HEK293 (cell line): ENCODE measurements at regions not wholly inside any gene's neighbourhood (a gene's known extent, or its start where the extent isn't known, plus 50 kb on each side); places are given as distances from the start of the nearest gene placed in this dataset.

Experiments
- CTCF ChIA-PET: fragments of 350-600 bp; formaldehyde crosslinking; extraction: SDS; loops from one replicate; lab custom pipeline; 2021; ENCODE audit warnings: antibody characterized with exemption; lab: Yijun Ruan, JAX
- POLR2A ChIA-PET: fragments of 300-600 bp; formaldehyde crosslinking; extraction: SDS; loops from one replicate; lab custom pipeline; 2020; ENCODE audit warnings: antibody characterized with exemption, inconsistent platforms; lab: Yijun Ruan, JAX
- H3K27ac ChIP-seq: fragments of 200-500 bp; sonication (Bioruptor generic); 2 replicates; pipeline ENCODE4 v1.5.1; 2014; ENCODE audit warnings: low read depth, low read length, control low read depth, inconsistent platforms; ENCODE audit errors: extremely low read depth
- H3K36me3 ChIP-seq, 2 experiments: fragments of 200-500 bp in 1 of 2; sonication (Bioruptor generic) in 1 of 2; 1 replicate in 1 of 2; 2 replicates in 1 of 2; pipeline ENCODE4 v1.5.1; 2014 to 2017; ENCODE audit warnings: inconsistent platforms in 2 of 2, low read length in 2 of 2; ENCODE audit not compliant: control insufficient read depth in 2 of 2, insufficient read depth in 1 of 2
- H3K4me1 ChIP-seq: fragments of 200-500 bp; sonication (Bioruptor generic); 2 replicates; pipeline ENCODE4 v1.5.1; 2014; ENCODE audit warnings: mild to moderate bottlenecking, low read length, inconsistent platforms; ENCODE audit not compliant: control insufficient read depth, insufficient read depth
- H3K4me3 ChIP-seq: 2 replicates; pipeline ENCODE4 v1.5.1; 2011; ENCODE audit warnings: low read depth, mild to moderate bottlenecking, control low read depth, low read length, moderate library complexity
- H3K9me3 ChIP-seq: fragments of 200-500 bp; sonication (Bioruptor generic); 2 replicates; pipeline ENCODE4 v1.5.1; 2014; ENCODE audit warnings: low read depth, low read length, inconsistent platforms; ENCODE audit not compliant: control insufficient read depth, insufficient read depth
- BCL6B ChIP-seq: fragments of 450-650 bp; formaldehyde crosslinking; IDR thresholded peaks from 2 replicates; pipeline ENCODE4 v1.5.1; 2017; ENCODE audit warnings: missing biosample characterization, missing genetic modification characterization
- FEZF1 ChIP-seq: fragments of 450-650 bp; formaldehyde crosslinking; IDR thresholded peaks from 2 replicates; pipeline ENCODE4 v1.5.1; 2016; ENCODE audit warnings: missing biosample characterization, missing genetic modification characterization
- KLF10 ChIP-seq: fragments of 450-650 bp; IDR thresholded peaks from 2 replicates; pipeline ENCODE4 v1.5.1; 2018; ENCODE audit warnings: missing biosample characterization, mild to moderate bottlenecking, missing genetic modification characterization
- PRDM1 ChIP-seq: fragments of 450-650 bp; formaldehyde crosslinking; IDR thresholded peaks from 2 replicates; pipeline ENCODE4; 2016; ENCODE audit warnings: missing biosample characterization, missing genetic modification characterization
- ZBTB48 ChIP-seq: fragments of 450-650 bp; formaldehyde crosslinking; IDR thresholded peaks from 2 replicates; pipeline ENCODE4 v1.5.1; 2016; ENCODE audit warnings: missing biosample characterization, missing genetic modification characterization
- ZEB2 ChIP-seq: fragments of 450-650 bp; formaldehyde crosslinking; IDR thresholded peaks from 2 replicates; pipeline ENCODE4 v1.5.1; 2016; ENCODE audit warnings: missing biosample characterization, missing genetic modification characterization
- ZFHX2 ChIP-seq: fragments of 450-650 bp; formaldehyde crosslinking; conservative IDR thresholded peaks from 2 replicates; pipeline ENCODE4 v1.5.1; 2016; ENCODE audit warnings: missing biosample characterization, missing genetic modification characterization
- ZNF132 ChIP-seq: fragments of 450-650 bp; formaldehyde crosslinking; IDR thresholded peaks from 2 replicates; pipeline ENCODE4 v1.5.1; 2017; ENCODE audit warnings: missing biosample characterization, missing genetic modification characterization, borderline replicate concordance
- ZNF155 ChIP-seq: fragments of 450-650 bp; formaldehyde crosslinking; IDR thresholded peaks from 2 replicates; pipeline ENCODE4 v1.5.1; 2016; ENCODE audit warnings: missing biosample characterization, missing genetic modification characterization
- ZNF175 ChIP-seq: fragments of 450-650 bp; formaldehyde crosslinking; IDR thresholded peaks from 2 replicates; pipeline ENCODE4 v1.5.1; 2016; ENCODE audit warnings: missing biosample characterization, missing genetic modification characterization
- ZNF324 ChIP-seq: fragments of 450-650 bp; formaldehyde crosslinking; IDR thresholded peaks from 2 replicates; pipeline ENCODE4 v1.5.1; 2016; ENCODE audit warnings: missing biosample characterization, missing genetic modification characterization
- ZNF426 ChIP-seq: fragments of 450-650 bp; formaldehyde crosslinking; IDR thresholded peaks from 2 replicates; pipeline ENCODE4 v1.5.1; 2017; ENCODE audit warnings: missing biosample characterization, missing genetic modification characterization, mild to moderate bottlenecking, inconsistent platforms, moderate library complexity
- ZNF585B ChIP-seq: fragments of 450-650 bp; formaldehyde crosslinking; IDR thresholded peaks from 2 replicates; pipeline ENCODE4 v1.5.1; 2016; ENCODE audit warnings: missing biosample characterization, missing genetic modification characterization
- ZNF600 ChIP-seq: fragments of 450-650 bp; formaldehyde crosslinking; IDR thresholded peaks from 2 replicates; pipeline ENCODE4 v1.5.1; 2016; ENCODE audit warnings: missing biosample characterization, missing genetic modification characterization
- ZNF623 ChIP-seq: fragments of 450-650 bp; formaldehyde crosslinking; IDR thresholded peaks from 2 replicates; pipeline ENCODE4 v1.5.1; 2016; ENCODE audit warnings: missing biosample characterization, missing genetic modification characterization
- TF ChIP-seq, protein P1 (sequence below): fragments of 450-650 bp; formaldehyde crosslinking; IDR thresholded peaks from 2 replicates; pipeline ENCODE4 v1.5.1; 2016; ENCODE audit warnings: missing biosample characterization, missing genetic modification characterization, borderline replicate concordance
- TF ChIP-seq, protein P2 (sequence below): fragments of 450-650 bp; formaldehyde crosslinking; IDR thresholded peaks from 2 replicates; pipeline ENCODE4 v1.5.1; 2016; ENCODE audit warnings: missing biosample characterization, missing genetic modification characterization, low read depth
- TF ChIP-seq, protein P3 (sequence below): fragments of 450-650 bp; formaldehyde crosslinking; IDR thresholded peaks from 2 replicates; pipeline ENCODE4 v1.5.1; 2016; ENCODE audit warnings: missing biosample characterization, missing genetic modification characterization
- TF ChIP-seq, protein P4 (sequence below): fragments of 450-650 bp; formaldehyde crosslinking; IDR thresholded peaks from 2 replicates; pipeline ENCODE4 v1.5.1; 2016; ENCODE audit warnings: missing biosample characterization, missing genetic modification characterization

DNA sequence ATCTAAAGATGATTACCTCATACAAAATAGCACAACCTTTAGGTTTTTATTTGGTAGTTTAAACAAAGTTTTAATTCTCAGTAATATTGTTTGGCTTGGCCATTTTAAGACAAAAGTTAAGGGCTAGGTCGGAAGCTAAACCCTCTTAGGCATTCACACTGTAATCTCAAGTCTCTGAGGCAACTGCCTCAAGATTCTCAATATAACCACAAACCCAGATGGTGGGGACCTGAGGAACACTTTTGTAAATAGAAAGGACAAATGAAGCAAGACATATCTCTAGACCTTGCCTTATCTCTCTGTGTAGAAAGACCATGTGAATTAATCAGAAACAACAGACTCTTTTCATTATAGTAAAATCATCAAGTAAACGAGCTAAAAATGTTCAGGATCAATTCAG lies 500.2 kb upstream of the CDH6 start:
- CTCF ChIA-PET = no interaction called here
- POLR2A ChIA-PET = interaction anchor here (0.6 kb wide), 1 partner anchor 10 kb away, joined by 4 read pairs; no protein-coding TSS in a partner anchor
- TF ChIP-seq ZNF155 (tag by site-specific recombination) = no peak
- no peak for TF ChIP-seq FEZF1 (tag by site-specific recombination)
- TF ChIP-seq ZNF324 = no peak
- no peak for TF ChIP-seq ZNF600 (tag by site-specific recombination)
- TF ChIP-seq ZEB2 = no peak
- no peak for TF ChIP-seq BCL6B (tag by site-specific recombination)
- TF ChIP-seq, protein P1, sequence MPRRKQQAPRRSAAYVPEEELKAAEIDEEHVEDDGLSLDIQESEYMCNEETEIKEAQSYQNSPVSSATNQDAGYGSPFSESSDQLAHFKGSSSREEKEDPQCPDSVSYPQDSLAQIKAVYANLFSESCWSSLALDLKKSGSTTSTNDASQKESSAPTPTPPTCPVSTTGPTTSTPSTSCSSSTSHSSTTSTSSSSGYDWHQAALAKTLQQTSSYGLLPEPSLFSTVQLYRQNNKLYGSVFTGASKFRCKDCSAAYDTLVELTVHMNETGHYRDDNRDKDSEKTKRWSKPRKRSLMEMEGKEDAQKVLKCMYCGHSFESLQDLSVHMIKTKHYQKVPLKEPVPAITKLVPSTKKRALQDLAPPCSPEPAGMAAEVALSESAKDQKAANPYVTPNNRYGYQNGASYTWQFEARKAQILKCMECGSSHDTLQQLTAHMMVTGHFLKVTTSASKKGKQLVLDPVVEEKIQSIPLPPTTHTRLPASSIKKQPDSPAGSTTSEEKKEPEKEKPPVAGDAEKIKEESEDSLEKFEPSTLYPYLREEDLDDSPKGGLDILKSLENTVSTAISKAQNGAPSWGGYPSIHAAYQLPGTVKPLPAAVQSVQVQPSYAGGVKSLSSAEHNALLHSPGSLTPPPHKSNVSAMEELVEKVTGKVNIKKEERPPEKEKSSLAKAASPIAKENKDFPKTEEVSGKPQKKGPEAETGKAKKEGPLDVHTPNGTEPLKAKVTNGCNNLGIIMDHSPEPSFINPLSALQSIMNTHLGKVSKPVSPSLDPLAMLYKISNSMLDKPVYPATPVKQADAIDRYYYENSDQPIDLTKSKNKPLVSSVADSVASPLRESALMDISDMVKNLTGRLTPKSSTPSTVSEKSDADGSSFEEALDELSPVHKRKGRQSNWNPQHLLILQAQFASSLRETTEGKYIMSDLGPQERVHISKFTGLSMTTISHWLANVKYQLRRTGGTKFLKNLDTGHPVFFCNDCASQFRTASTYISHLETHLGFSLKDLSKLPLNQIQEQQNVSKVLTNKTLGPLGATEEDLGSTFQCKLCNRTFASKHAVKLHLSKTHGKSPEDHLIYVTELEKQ (tag by site-specific recombination) = no peak
- H3K4me1 ChIP-seq = no peaks in the 10 kb centered on the region
- no peak overlapping the region for H3K4me3 ChIP-seq
- H3K27ac ChIP-seq = no peak overlapping the region
- no peaks in the 10 kb centered on the region for H3K9me3 ChIP-seq
- no peaks in the 10 kb centered on the region for H3K36me3 ChIP-seq

- no peak overlapping the region for H3K4me3 ChIP-seq
- ChIA-PET CTCF (interaction anchor here (0.6 kb wide), 1 partner anchor 26 kb away, joined by 9 read pairs; no protein-coding TSS in a partner anchor), POLR2A (no interaction called here)
- TF ChIP-seq ZNF623 (tag by site-specific recombination) = no peak
- TF ChIP-seq, protein P2, sequence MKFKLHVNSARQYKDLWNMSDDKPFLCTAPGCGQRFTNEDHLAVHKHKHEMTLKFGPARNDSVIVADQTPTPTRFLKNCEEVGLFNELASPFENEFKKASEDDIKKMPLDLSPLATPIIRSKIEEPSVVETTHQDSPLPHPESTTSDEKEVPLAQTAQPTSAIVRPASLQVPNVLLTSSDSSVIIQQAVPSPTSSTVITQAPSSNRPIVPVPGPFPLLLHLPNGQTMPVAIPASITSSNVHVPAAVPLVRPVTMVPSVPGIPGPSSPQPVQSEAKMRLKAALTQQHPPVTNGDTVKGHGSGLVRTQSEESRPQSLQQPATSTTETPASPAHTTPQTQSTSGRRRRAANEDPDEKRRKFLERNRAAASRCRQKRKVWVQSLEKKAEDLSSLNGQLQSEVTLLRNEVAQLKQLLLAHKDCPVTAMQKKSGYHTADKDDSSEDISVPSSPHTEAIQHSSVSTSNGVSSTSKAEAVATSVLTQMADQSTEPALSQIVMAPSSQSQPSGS = no peak
- no peak for TF ChIP-seq ZNF585B (tag by site-specific recombination)
- TF ChIP-seq, protein P3, sequence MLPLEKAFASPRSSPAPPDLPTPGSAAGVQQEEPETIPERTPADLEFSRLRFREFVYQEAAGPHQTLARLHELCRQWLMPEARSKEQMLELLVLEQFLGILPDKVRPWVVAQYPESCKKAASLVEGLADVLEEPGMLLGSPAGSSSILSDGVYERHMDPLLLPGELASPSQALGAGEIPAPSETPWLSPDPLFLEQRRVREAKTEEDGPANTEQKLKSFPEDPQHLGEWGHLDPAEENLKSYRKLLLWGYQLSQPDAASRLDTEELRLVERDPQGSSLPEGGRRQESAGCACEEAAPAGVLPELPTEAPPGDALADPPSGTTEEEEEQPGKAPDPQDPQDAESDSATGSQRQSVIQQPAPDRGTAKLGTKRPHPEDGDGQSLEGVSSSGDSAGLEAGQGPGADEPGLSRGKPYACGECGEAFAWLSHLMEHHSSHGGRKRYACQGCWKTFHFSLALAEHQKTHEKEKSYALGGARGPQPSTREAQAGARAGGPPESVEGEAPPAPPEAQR (tag by site-specific recombination) = no peak
- no peak for TF ChIP-seq ZNF426 (tag by site-specific recombination)
- TF ChIP-seq ZFHX2 = no peak
- no peak for TF ChIP-seq PRDM1 (tag by site-specific recombination)
- TF ChIP-seq ZNF175 (tag by site-specific recombination) = no peak
- no peak for TF ChIP-seq ZNF155 (tag by site-specific recombination)
- H3K27ac ChIP-seq = no peak overlapping the region
- no peaks in the 10 kb centered on the region for H3K9me3 ChIP-seq
- H3K4me1 ChIP-seq = no peaks in the 10 kb centered on the region
- no peaks in the 10 kb centered on the region for H3K36me3 ChIP-seq
Measured at GRCh38 chr5:30690931-30691330, 502.6 kb upstream of the CDH6 start.

DNA sequence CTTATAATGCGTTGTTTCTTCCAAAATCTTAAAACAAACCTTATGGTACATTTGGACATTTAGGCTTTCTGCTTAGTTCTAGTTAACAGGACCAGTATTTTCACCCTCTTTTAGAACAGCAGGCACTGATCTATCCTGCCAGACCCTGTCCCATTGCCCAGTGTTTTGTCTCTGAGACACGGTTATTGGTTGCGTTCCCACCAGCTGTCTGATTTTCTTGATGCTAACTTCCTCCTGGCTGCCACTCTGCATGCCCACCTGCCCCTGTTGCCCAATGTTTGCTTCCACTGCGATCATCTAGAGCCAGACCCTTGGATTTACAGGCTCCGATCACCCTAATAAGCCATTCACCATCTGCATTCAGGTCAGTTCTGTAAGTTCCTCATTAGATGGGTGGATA lies 506.0 kb upstream of the CDH6 start:
- no peaks in the 10 kb centered on the region for H3K9me3 ChIP-seq
- no peak overlapping the region for H3K27ac ChIP-seq
- no peaks in the 10 kb centered on the region for H3K36me3 ChIP-seq
- H3K4me3 ChIP-seq = no peak overlapping the region
- ChIA-PET CTCF (no interaction called here), POLR2A (no interaction called here)
- H3K4me1 ChIP-seq = no peaks in the 10 kb centered on the region
- no peak for TF ChIP-seq ZNF324
- TF ChIP-seq, protein P4, sequence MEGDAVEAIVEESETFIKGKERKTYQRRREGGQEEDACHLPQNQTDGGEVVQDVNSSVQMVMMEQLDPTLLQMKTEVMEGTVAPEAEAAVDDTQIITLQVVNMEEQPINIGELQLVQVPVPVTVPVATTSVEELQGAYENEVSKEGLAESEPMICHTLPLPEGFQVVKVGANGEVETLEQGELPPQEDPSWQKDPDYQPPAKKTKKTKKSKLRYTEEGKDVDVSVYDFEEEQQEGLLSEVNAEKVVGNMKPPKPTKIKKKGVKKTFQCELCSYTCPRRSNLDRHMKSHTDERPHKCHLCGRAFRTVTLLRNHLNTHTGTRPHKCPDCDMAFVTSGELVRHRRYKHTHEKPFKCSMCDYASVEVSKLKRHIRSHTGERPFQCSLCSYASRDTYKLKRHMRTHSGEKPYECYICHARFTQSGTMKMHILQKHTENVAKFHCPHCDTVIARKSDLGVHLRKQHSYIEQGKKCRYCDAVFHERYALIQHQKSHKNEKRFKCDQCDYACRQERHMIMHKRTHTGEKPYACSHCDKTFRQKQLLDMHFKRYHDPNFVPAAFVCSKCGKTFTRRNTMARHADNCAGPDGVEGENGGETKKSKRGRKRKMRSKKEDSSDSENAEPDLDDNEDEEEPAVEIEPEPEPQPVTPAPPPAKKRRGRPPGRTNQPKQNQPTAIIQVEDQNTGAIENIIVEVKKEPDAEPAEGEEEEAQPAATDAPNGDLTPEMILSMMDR (tag by site-specific recombination) = no peak
- TF ChIP-seq, protein P1 (tag by site-specific recombination) = no peak
- TF ChIP-seq KLF10 (tag by site-specific recombination) = no peak
- TF ChIP-seq ZBTB48 (tag by site-specific recombination) = no peak
- no peak for TF ChIP-seq ZNF132 (tag by site-specific recombination)
